Loucy (cell line): ENCODE measurements at regions not wholly inside any gene's neighbourhood (a gene's known extent, or its start where the extent isn't known, plus 50 kb on each side); places are given as distances from the start of the nearest gene placed in this dataset.

Source experiments
- H2AFZ ChIP-seq: fragments of 200-600 bp; sonication (generic); 2 replicates; pipeline ENCODE4 v1.6.0; 2016; ENCODE audit warnings: antibody characterized with exemption, mild to moderate bottlenecking, low read length, moderate library complexity
- H3F3A ChIP-seq: fragments of 200-600 bp; 2 replicates; pipeline ENCODE4 v1.6.0; 2016; ENCODE audit warnings: antibody characterized with exemption, low read depth, mild to moderate bottlenecking
- H3K27me3 ChIP-seq: fragments of 200-600 bp; sonication (generic); 2 replicates; pipeline ENCODE4 v1.6.1; 2014; ENCODE audit warnings: low read length, mild to moderate bottlenecking; ENCODE audit not compliant: insufficient read depth, poor library complexity, severe bottlenecking
- H3K36me3 ChIP-seq: fragments of 200-600 bp; sonication (generic); 2 replicates; pipeline ENCODE4 v1.6.1; 2016; ENCODE audit warnings: low read length; ENCODE audit not compliant: insufficient read depth
- H3K4me1 ChIP-seq: fragments of 200-600 bp; sonication (generic); 2 replicates; pipeline ENCODE4 v1.5.1; 2014; ENCODE audit warnings: low read length, mild to moderate bottlenecking; ENCODE audit not compliant: insufficient read depth, poor library complexity, severe bottlenecking
- H3K4me2 ChIP-seq: fragments of 200-600 bp; sonication (generic); 2 replicates; pipeline ENCODE4 v1.6.0; 2014; ENCODE audit warnings: antibody characterized with exemption, low read length, low read depth, mild to moderate bottlenecking; ENCODE audit not compliant: poor library complexity, severe bottlenecking
- H3K4me3 ChIP-seq: fragments of 200-600 bp; sonication (generic); 2 replicates; pipeline ENCODE4 v1.5.1; 2014; ENCODE audit warnings: low read length, mild to moderate bottlenecking, mixed read lengths; ENCODE audit not compliant: poor library complexity, severe bottlenecking
- H3K79me2 ChIP-seq: fragments of 200-600 bp; sonication (generic); 2 replicates; pipeline ENCODE4 v1.6.1; 2014; ENCODE audit warnings: low read length; ENCODE audit not compliant: insufficient read depth
- H3K9ac ChIP-seq: fragments of 200-600 bp; sonication (generic); 2 replicates; pipeline ENCODE4 v1.6.0; 2014; ENCODE audit warnings: mild to moderate bottlenecking, low read depth, low read length, moderate library complexity; ENCODE audit not compliant: poor library complexity, severe bottlenecking
- H3K9me2 ChIP-seq: fragments of 200-600 bp; sonication (generic); replicated peaks from 2 replicates; pipeline ENCODE4 v1.6.1; 2016; ENCODE audit warnings: low read depth, low read length, mixed read lengths
- H3K9me3 ChIP-seq: fragments of 200-600 bp; sonication (generic); 2 replicates; pipeline ENCODE4 v1.6.1; 2014; ENCODE audit warnings: mild to moderate bottlenecking, antibody characterized with exemption, low read length, low read depth; ENCODE audit not compliant: insufficient read depth
- H4K20me1 ChIP-seq: fragments of 200-600 bp; sonication (generic); 2 replicates; pipeline ENCODE4 v1.6.0; 2014; ENCODE audit warnings: antibody characterized with exemption, low read length, mild to moderate bottlenecking; ENCODE audit not compliant: insufficient read depth, poor library complexity, severe bottlenecking
- CTCF ChIP-seq: fragments of 200-600 bp; sonication (generic); conservative IDR thresholded peaks from 2 replicates; pipeline ENCODE4 v1.5.1; 2014; ENCODE audit warnings: mild to moderate bottlenecking, antibody characterized with exemption, low read length
- EZH2phosphoT487 ChIP-seq: fragments of 200-600 bp; IDR thresholded peaks from 2 replicates; pipeline ENCODE4 v1.6.1; 2018; ENCODE audit warnings: antibody characterized with exemption, mild to moderate bottlenecking, moderate library complexity, borderline replicate concordance

- H2AFZ ChIP-seq, result no peak overlapping the region
- H3K4me3 ChIP-seq, result no peak overlapping the region
- H3F3A ChIP-seq, result no peaks in the 10 kb centered on the region
- TF ChIP-seq EZH2phosphoT487, result no peak
- TF ChIP-seq CTCF, result no peak
- no peaks in the 10 kb centered on the region for H3K79me2 ChIP-seq
- H3K9me3 ChIP-seq, result no peaks in the 10 kb centered on the region
- H3K9ac ChIP-seq, result no peak overlapping the region
- no peaks in the 10 kb centered on the region for H3K27me3 ChIP-seq
- no peaks in the 10 kb centered on the region for H3K36me3 ChIP-seq
- no peaks in the 10 kb centered on the region for H4K20me1 ChIP-seq
- no peak overlapping the region for H3K4me2 ChIP-seq
- H3K4me1 ChIP-seq, result no peaks in the 10 kb centered on the region
- H3K9me2 ChIP-seq, result no peaks in the 10 kb centered on the region
These were observed 176.4 kb downstream of the SAMD5 start for GRCh38 chr6:147684906-147685305.

- Histone ChIP-seq H3K4me3 (no peak overlapping the region), H3K79me2 (no peaks in the 10 kb centered on the region), H2AFZ (no peak overlapping the region), H3K36me3 (no peaks in the 10 kb centered on the region), H4K20me1 (no peaks in the 10 kb centered on the region), H3F3A (no peaks in the 10 kb centered on the region), H3K9me2 (no peaks in the 10 kb centered on the region), H3K9ac (no peak overlapping the region), H3K4me1 (no peaks in the 10 kb centered on the region), H3K9me3 (no peaks in the 10 kb centered on the region), H3K4me2 (no peak overlapping the region), H3K27me3 (no peaks in the 10 kb centered on the region)
- TF ChIP-seq CTCF (no peak), EZH2phosphoT487 (no peak)
These were observed 180.9 kb downstream of the SAMD5 start for GRCh38 chr6:147689398-147689797.

DNA sequence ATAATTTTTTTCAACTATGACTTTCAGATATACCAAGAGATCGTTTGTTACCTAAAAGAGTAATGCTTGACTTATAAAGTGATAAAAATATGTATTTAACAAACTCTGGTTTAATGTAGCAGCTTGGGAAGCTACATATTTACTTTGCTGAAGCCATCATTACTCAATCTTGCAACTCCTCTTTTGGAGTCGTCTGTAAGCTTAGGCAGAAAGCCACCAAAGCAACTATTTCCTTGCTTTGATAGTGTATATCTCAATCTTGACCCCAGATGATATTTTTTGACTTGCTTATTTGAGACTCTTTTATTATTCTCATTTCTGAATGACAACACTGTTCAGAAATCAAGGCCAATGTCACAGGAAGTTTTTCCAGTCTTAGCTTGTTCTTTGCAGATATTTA lies 183.0 kb downstream of the SAMD5 start:
- Histone ChIP-seq H4K20me1 (no peaks in the 10 kb centered on the region), H3K9me3 (no peaks in the 10 kb centered on the region), H3K27me3 (no peaks in the 10 kb centered on the region), H3K4me3 (no peak overlapping the region), H3K4me1 (no peaks in the 10 kb centered on the region), H3K36me3 (no peaks in the 10 kb centered on the region), H3F3A (no peaks in the 10 kb centered on the region), H3K9me2 (no peaks in the 10 kb centered on the region), H3K9ac (no peak overlapping the region), H2AFZ (no peak overlapping the region), H3K4me2 (no peak overlapping the region), H3K79me2 (no peaks in the 10 kb centered on the region)
- TF ChIP-seq EZH2phosphoT487 (no peak), CTCF (no peak)
